Uterus (tissue), 3 donors: ENCODE measurements at regions not wholly inside any gene's neighbourhood (a gene's known extent, or its start where the extent isn't known, plus 50 kb on each side); places are given as distances from the start of the nearest gene placed in this dataset.

Experiments
- DNase-seq, 2 donors: peaks; one replicate each; pipeline ENCODE4 v3.0.0-alpha.2; 2019 to 2020
- H3K27ac ChIP-seq, 2 donors: fragments of 200-600 bp; sonication (generic); 1 replicate in 1 of 2; 2 replicates in 1 of 2; pipeline ENCODE4 v1.5.1; 2016 to 2018
- H3K27me3 ChIP-seq, 2 donors: fragments of 200-600 bp; sonication (generic); one replicate each; pipeline ENCODE4 v1.5.1; 2018 to 2019; ENCODE audit warnings: control low read depth in 1 of 2
- H3K36me3 ChIP-seq, 2 donors: fragments of 200-600 bp; sonication (generic); one replicate each; pipeline ENCODE4 v1.5.1; 2019; ENCODE audit warnings: control low read depth in 1 of 2
- H3K4me1 ChIP-seq, 2 donors: fragments of 200-600 bp; sonication (generic); one replicate each; pipeline ENCODE4 v1.5.1; 2018 to 2019; ENCODE audit warnings: control low read depth in 1 of 2
- H3K4me3 ChIP-seq, 2 donors: fragments of 200-600 bp; sonication (generic); 1 replicate in 1 of 2; 2 replicates in 1 of 2; pipeline ENCODE4 v1.5.1; 2018 to 2019; ENCODE audit warnings: mild to moderate bottlenecking in 1 of 2
- H3K9me3 ChIP-seq, 2 donors: fragments of 200-600 bp; sonication (generic); one replicate each; pipeline ENCODE4 v1.5.1; 2019; ENCODE audit warnings: control low read depth in 1 of 2
- POLR2A ChIP-seq, 2 donors: fragments of 450-650 bp; IDR thresholded peaks; one replicate each; pipeline ENCODE4 v1.6.1; 2016; ENCODE audit warnings: antibody characterized with exemption in 2 of 2, mild to moderate bottlenecking in 1 of 2, moderate library complexity in 1 of 2
- intact Hi-C: fragments of 100-400 bp; cut with DNase I; formaldehyde crosslinking; loops from one replicate; pipeline ENCODE4 v1.15.1; 2023; ENCODE audit warnings: low total_unique reads
- TF ChIP-seq, protein P1 (sequence below), 4 experiments: fragments of 200-600 bp in 2 of 4; fragments of 450-650 bp in 2 of 4; sonication (generic) in 2 of 4; IDR thresholded peaks; one replicate each; pipeline ENCODE4 v1.5.1; 2016 to 2019; ENCODE audit warnings: antibody characterized with exemption in 4 of 4, mild to moderate bottlenecking in 2 of 4, moderate library complexity in 1 of 4
- donor health status: DM: yes; HTN: yes; CAD: no.

DNA sequence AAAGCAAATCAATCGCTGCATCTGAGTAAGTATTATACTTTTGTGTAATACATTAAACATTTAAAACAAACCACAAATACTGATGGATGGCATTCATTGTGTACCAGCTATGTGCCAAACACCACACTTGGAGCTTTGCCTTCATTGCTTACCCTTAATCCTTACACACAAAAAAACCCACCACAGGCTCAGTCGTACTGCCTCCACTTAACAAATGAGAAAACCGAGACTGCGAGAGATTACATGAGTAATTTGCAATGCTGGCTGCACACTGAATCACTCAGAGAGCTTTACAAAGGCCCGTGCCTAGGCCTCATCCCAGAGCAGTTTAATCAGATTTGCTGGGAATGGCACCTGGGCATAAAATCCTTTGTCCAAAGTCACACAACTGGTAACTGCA is 130.5 kb downstream of the EDN1 start:
- TF ChIP-seq, protein P1, sequence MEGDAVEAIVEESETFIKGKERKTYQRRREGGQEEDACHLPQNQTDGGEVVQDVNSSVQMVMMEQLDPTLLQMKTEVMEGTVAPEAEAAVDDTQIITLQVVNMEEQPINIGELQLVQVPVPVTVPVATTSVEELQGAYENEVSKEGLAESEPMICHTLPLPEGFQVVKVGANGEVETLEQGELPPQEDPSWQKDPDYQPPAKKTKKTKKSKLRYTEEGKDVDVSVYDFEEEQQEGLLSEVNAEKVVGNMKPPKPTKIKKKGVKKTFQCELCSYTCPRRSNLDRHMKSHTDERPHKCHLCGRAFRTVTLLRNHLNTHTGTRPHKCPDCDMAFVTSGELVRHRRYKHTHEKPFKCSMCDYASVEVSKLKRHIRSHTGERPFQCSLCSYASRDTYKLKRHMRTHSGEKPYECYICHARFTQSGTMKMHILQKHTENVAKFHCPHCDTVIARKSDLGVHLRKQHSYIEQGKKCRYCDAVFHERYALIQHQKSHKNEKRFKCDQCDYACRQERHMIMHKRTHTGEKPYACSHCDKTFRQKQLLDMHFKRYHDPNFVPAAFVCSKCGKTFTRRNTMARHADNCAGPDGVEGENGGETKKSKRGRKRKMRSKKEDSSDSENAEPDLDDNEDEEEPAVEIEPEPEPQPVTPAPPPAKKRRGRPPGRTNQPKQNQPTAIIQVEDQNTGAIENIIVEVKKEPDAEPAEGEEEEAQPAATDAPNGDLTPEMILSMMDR (IDR thresholded peaks at IDR 0.05): no peak
- TF ChIP-seq POLR2A (IDR thresholded peaks at IDR 0.05): no peak
- no peak overlapping the region for H3K27ac ChIP-seq
- no peak for DNase-seq
- H3K4me1 ChIP-seq: no peaks in the 10 kb centered on the region
- no peaks in the 10 kb centered on the region for H3K36me3 ChIP-seq
- H3K9me3 ChIP-seq: no peaks in the 10 kb centered on the region
- no peak overlapping the region for H3K4me3 ChIP-seq
- H3K27me3 ChIP-seq: no peaks in the 10 kb centered on the region
- intact Hi-C loops: no loop called here

DNA sequence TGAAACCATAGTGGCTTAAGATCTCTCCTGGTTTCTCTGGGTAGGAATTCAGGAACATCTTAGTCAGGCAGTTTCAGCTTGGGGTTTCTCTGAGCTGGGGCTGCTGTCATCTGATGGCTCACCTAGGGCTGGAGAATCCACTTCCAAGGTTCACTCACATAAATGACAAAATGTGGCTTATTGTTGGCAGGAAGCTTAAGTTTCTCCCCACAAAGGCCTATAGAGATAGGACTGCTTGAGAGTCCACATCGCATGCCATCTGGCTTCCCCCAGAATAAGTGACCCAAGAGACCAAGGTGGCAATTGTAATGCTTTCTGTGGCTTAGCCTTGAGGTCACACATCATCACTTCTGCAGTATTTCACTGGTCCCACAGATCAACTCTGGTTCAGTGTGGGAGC is 131.4 kb downstream of the EDN1 start:
- no peak for TF ChIP-seq POLR2A (IDR thresholded peaks at IDR 0.05)
- TF ChIP-seq, protein P1 (IDR thresholded peaks at IDR 0.05): no peak
- intact Hi-C loops: no loop called here
- no peak overlapping the region for H3K27ac ChIP-seq
- no peak for DNase-seq
- no peaks in the 10 kb centered on the region for H3K9me3 ChIP-seq
- H3K36me3 ChIP-seq: no peaks in the 10 kb centered on the region
- no peaks in the 10 kb centered on the region for H3K27me3 ChIP-seq
- no peak overlapping the region for H3K4me3 ChIP-seq
- no peaks in the 10 kb centered on the region for H3K4me1 ChIP-seq

GRCh38 chr6:12422848-12423247 is 132.7 kb downstream of the EDN1 start:
- no peak for TF ChIP-seq POLR2A (IDR thresholded peaks at IDR 0.05)
- TF ChIP-seq, protein P1 (IDR thresholded peaks at IDR 0.05): no peak
- H3K27ac ChIP-seq: no peak overlapping the region
- no peak for DNase-seq
- intact Hi-C loops: no loop called here
- H3K36me3 ChIP-seq: no peaks in the 10 kb centered on the region
- no peaks in the 10 kb centered on the region for H3K27me3 ChIP-seq
- no peaks in the 10 kb centered on the region for H3K9me3 ChIP-seq
- H3K4me3 ChIP-seq: no peak overlapping the region
- H3K4me1 ChIP-seq: no peaks in the 10 kb centered on the region

DNA sequence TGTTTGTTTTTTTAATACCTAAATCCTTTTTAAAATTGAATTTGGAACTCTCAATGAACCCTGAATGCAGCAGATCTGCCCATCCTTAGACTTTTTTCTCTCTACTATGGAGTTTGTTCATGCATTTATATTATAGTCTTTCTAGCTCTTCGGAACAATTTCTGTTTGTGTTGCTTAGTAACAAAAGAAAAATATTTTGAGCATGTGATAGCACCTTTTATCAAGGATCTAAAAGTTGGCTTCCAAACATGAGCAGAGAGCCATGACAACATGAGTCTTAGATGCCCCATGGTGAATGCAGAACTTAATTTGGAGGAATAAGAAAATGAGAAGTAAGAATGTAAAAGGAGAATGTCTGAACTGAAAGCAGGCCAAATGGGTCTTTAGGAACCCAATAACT is 133.7 kb downstream of the EDN1 start:
- Histone ChIP-seq H3K36me3 (no peaks in the 10 kb centered on the region), H3K4me3 (no peak overlapping the region), H3K4me1 (no peaks in the 10 kb centered on the region), H3K27ac (no peak overlapping the region), H3K9me3 (no peaks in the 10 kb centered on the region), H3K27me3 (no peaks in the 10 kb centered on the region)
- intact Hi-C loops: no loop called here
- no peak for DNase-seq
- TF ChIP-seq, protein P1 (IDR thresholded peaks at IDR 0.05): no peak
- TF ChIP-seq POLR2A (IDR thresholded peaks at IDR 0.05): no peak

- Histone ChIP-seq H3K27ac (no peak overlapping the region), H3K36me3 (no peaks in the 10 kb centered on the region), H3K4me1 (no peaks in the 10 kb centered on the region), H3K27me3 (no peaks in the 10 kb centered on the region), H3K9me3 (no peaks in the 10 kb centered on the region), H3K4me3 (no peak overlapping the region)
- intact Hi-C loops: no loop called here
- TF ChIP-seq, protein P1 (IDR thresholded peaks at IDR 0.05): no peak
- TF ChIP-seq POLR2A (IDR thresholded peaks at IDR 0.05): no peak
- no peak for DNase-seq
These were observed 136.0 kb downstream of the EDN1 start for GRCh38 chr6:12426121-12426520.
